ENCODE measurements at regions not wholly inside any gene's neighbourhood (a gene's known extent, or its start where the extent isn't known, plus 50 kb on each side); places are given as distances from the start of the nearest gene placed in this dataset.

DNA sequence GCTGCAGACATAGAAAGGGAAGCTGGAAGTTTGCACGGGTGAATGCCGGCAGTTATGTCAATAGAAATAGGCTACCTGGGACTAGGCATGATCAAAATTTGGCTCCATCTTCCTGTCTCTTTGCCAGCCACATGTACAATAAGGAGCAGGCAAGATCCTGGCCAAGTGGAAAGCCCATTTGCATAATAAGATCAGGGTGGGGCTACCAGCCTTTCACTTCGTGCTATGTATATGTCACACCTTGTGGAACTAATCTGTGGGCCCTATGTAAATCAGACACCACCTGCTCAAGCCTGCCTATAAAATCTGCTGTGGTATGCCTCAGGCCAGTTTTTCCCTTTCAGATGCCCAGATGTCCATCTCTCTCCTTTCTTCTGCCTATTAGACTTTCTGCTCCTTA is 79.3 kb upstream of the DRD2 start:
- Histone ChIP-seq H3K27me3 (no peaks in the 10 kb centered on the region), H3K4me3 (no peak overlapping the region), H3K27ac (no peak overlapping the region), H3K9me3 (no peaks in the 10 kb centered on the region), H3K36me3 (no peaks in the 10 kb centered on the region), H3K4me1 (ENCODE audit: insufficient read depth) (no peaks in the 10 kb centered on the region)
- TF ChIP-seq EP300 (IDR thresholded peaks at IDR 0.05) (no peak), POLR2A (IDR thresholded peaks at IDR 0.05) (no peak)
- TF ChIP-seq, protein P1, sequence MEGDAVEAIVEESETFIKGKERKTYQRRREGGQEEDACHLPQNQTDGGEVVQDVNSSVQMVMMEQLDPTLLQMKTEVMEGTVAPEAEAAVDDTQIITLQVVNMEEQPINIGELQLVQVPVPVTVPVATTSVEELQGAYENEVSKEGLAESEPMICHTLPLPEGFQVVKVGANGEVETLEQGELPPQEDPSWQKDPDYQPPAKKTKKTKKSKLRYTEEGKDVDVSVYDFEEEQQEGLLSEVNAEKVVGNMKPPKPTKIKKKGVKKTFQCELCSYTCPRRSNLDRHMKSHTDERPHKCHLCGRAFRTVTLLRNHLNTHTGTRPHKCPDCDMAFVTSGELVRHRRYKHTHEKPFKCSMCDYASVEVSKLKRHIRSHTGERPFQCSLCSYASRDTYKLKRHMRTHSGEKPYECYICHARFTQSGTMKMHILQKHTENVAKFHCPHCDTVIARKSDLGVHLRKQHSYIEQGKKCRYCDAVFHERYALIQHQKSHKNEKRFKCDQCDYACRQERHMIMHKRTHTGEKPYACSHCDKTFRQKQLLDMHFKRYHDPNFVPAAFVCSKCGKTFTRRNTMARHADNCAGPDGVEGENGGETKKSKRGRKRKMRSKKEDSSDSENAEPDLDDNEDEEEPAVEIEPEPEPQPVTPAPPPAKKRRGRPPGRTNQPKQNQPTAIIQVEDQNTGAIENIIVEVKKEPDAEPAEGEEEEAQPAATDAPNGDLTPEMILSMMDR (IDR thresholded peaks at IDR 0.05) = no peak
- intact Hi-C loops (cut with DNase I) = no loop called here
- no peak for DNase-seq
- WGBS, 3 donors = 31 to 45% (median 37%) methylated on average over 3 of the region's 3 CpGs

DNA sequence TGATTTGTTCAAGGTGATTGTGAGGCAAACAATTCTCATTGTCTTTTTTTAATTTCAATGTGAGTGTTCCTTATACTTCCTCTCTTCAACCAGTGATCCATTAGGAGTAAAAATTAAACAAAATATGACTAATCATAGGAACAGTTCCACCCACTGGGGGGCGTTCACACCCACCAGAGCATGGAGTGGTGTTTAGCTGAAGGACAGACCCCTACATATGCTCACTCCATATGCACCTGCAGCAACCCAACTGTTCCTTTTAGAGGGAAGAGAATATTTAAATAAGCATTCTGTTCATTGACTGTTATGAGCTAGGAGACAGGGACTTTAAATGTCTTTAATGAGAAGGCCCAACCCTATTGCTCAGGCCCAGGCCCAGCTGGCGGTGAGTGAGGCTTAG is 78.7 kb upstream of the DRD2 start:
- DNase-seq = no peak
- no peaks in the 10 kb centered on the region for H3K4me1 ChIP-seq (ENCODE audit: insufficient read depth)
- H3K36me3 ChIP-seq = no peaks in the 10 kb centered on the region
- no peak overlapping the region for H3K4me3 ChIP-seq
- H3K27ac ChIP-seq = no peak overlapping the region
- 40 to 46% (median 41%) methylated on average over 2 of the region's 2 CpGs for WGBS, 3 donors
- no peaks in the 10 kb centered on the region for H3K9me3 ChIP-seq
- TF ChIP-seq, protein P1 (IDR thresholded peaks at IDR 0.05) = no peak
- TF ChIP-seq EP300 (IDR thresholded peaks at IDR 0.05) = no peak
- no peak for TF ChIP-seq POLR2A (IDR thresholded peaks at IDR 0.05)
- intact Hi-C loops (cut with DNase I) = no loop called here
- H3K27me3 ChIP-seq = no peaks in the 10 kb centered on the region

- TF ChIP-seq EP300 (IDR thresholded peaks at IDR 0.05) = no peak
- no peak for TF ChIP-seq POLR2A (IDR thresholded peaks at IDR 0.05)
- TF ChIP-seq, protein P1 (IDR thresholded peaks at IDR 0.05) = no peak
- H3K4me1 ChIP-seq (ENCODE audit: insufficient read depth) = no peaks in the 10 kb centered on the region
- intact Hi-C loops (cut with DNase I) = no loop called here
- H3K27ac ChIP-seq = no peak overlapping the region
- 10 to 14% (median 10%) methylated on average over 8 of the region's 8 CpGs for WGBS, 3 donors
- no peak for DNase-seq
- no peak overlapping the region for H3K4me3 ChIP-seq
- no peaks in the 10 kb centered on the region for H3K9me3 ChIP-seq
- no peaks in the 10 kb centered on the region for H3K27me3 ChIP-seq
- H3K36me3 ChIP-seq = no peaks in the 10 kb centered on the region
Measured at GRCh38 chr11:113553235-113553634, 78.0 kb upstream of the DRD2 start.

DNA sequence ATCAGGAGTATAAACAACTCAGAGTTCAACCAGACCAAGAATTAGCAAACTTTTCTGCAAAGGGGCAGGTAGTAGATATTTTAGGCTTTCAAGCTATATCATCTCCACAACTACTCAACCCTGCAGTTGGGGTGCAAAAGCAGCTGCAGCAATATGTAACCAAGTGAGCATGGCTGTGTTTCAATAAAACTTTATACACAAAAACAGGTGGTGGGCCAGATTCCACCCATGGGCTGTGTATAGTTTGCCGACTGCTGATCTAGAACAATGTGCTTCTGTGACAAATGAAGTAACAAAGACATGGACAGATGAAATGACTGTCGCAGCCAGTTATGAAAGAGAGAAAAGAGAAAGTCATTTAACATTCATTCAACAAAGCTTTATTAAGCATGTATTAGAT is 77.1 kb upstream of the DRD2 start:
- H3K4me3 ChIP-seq = no peak overlapping the region
- DNase-seq = no peak
- H3K36me3 ChIP-seq = no peaks in the 10 kb centered on the region
- H3K27me3 ChIP-seq = no peaks in the 10 kb centered on the region
- TF ChIP-seq POLR2A (IDR thresholded peaks at IDR 0.05) (no peak), EP300 (IDR thresholded peaks at IDR 0.05) (no peak)
- TF ChIP-seq, protein P1 (IDR thresholded peaks at IDR 0.05) = no peak
- intact Hi-C loops (cut with DNase I) = no loop called here
- no peak overlapping the region for H3K27ac ChIP-seq
- H3K9me3 ChIP-seq = no peaks in the 10 kb centered on the region
- 96 to 98% (median 97%) methylated on average over 2 of the region's 2 CpGs for WGBS, 3 donors
- no peaks in the 10 kb centered on the region for H3K4me1 ChIP-seq (ENCODE audit: insufficient read depth)

GRCh38 chr11:113551645-113552044 is 76.4 kb upstream of the DRD2 start:
- H3K4me3 ChIP-seq = no peak overlapping the region
- TF ChIP-seq, protein P1 (IDR thresholded peaks at IDR 0.05) = no peak
- TF ChIP-seq POLR2A (IDR thresholded peaks at IDR 0.05) = no peak
- no peak for TF ChIP-seq EP300 (IDR thresholded peaks at IDR 0.05)
- DNase-seq = no peak
- no peaks in the 10 kb centered on the region for H3K4me1 ChIP-seq (ENCODE audit: insufficient read depth)
- H3K27ac ChIP-seq = no peak overlapping the region
- intact Hi-C loops (cut with DNase I) = no loop called here
- no peaks in the 10 kb centered on the region for H3K36me3 ChIP-seq
- no peaks in the 10 kb centered on the region for H3K9me3 ChIP-seq
- WGBS, 3 donors = 90 to 94% (median 92%) methylated on average over 4 of the region's 4 CpGs
- no peaks in the 10 kb centered on the region for H3K27me3 ChIP-seq
